NCI-H1092 (cell line): ENCODE measurements at regions not wholly inside any gene's neighbourhood (a gene's known extent, or its start where the extent isn't known, plus 50 kb on each side); places are given as distances from the start of the nearest gene placed in this dataset.

Source experiments
- DNase-seq: peaks from one replicate; lab custom pipeline; 2025; lab: John Stamatoyannopoulos, UW

- no peak for DNase-seq
Measured at GRCh38 chr6:126907312-126907711, 211.2 kb upstream of the RSPO3 start.

- DNase-seq, result no peak
Measured at GRCh38 chr6:126907996-126908395, 210.5 kb upstream of the RSPO3 start.

GRCh38 chr6:126909493-126909892 is 209.0 kb upstream of the RSPO3 start:
- DNase-seq, result no peak

GRCh38 chr6:126913651-126914050 is 204.8 kb upstream of the RSPO3 start:
- DNase-seq, result no peak

- DNase-seq, result no peak
Measured at GRCh38 chr6:126914172-126914571, 204.3 kb upstream of the RSPO3 start.

DNA sequence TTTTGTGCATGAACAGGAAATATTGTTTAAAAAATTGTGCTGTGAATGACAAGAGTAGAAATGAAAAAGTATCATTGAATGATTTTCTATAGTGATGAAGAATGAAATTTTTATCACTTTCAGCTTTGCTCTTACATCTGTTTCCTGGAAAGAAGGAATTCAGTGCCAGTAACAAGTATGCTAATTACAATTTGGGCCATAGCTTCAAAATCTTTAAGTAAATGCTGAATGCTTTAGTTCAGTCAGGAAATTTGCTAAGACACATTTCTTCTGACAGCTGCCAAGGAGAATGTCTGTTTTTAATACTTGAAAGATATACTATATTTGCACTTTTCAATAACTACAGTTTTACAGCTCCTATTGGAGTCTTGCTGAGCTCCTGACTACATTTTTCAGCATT is 203.7 kb upstream of the RSPO3 start:
- DNase-seq, result no peak

DNA sequence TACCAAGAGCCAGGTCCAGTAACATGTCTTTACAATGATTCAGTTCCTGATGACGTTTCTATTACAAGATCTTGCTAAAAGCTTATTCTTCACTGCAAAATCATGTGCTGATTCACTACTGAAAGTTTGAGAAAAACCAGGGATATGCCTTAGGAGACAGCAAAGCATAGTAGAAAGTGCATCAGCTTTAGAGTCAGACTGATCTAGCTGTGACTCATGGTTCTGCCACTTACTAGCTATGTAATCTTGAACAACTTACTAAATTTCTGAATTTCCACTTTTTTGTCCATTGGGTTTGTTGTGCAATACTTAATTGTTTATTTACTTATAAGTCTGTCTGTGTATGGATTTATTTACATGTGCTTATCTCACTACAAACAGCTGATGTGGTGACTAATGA is 198.5 kb upstream of the RSPO3 start:
- no peak for DNase-seq

- no peak for DNase-seq
Measured at GRCh38 chr6:126923807-126924206, 194.7 kb upstream of the RSPO3 start.

DNA sequence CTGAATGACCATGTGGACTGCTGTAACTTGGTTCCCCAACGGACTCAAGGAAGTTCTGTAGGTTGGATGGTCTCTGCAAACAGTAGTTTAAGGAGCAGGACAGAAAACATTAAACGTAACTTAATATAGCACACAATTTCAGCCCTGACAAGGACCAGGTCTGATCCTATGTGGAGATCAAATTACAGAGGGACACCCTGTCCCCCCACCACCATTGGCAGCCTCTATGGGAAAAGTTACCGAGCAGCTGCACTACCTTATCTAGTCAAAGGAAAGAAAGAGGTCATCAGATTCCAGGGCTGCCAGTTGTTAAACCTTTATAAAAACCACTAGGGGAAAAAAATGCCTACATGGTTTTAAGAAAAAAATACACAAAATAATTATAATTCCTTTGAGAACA is 191.5 kb upstream of the RSPO3 start:
- DNase-seq, result no peak

GRCh38 chr6:126927841-126928240 is 190.6 kb upstream of the RSPO3 start:
- no peak for DNase-seq

- no peak for DNase-seq
Measured at GRCh38 chr6:126937426-126937825, 181.0 kb upstream of the RSPO3 start.

GRCh38 chr6:126939784-126940183 is 178.7 kb upstream of the RSPO3 start:
- no peak for DNase-seq

DNA sequence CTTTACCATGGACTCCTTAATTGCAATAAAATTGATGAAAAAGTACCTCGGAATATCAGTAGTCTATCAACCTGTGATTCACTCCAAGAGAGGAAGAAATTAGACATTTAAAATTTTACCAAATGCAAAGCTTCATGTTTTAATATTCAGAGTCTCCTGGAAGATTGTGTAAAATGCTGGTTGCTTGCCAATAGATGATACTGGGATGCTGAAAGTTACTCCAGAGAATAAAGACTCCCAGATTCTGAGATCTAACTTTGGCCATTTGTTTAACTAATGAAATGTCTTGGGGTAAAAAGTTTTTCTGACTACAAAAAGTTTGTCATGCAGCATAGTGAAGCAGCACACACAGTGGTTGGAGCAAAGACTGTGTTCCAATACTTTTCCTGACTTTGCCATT is 176.7 kb upstream of the RSPO3 start:
- no peak for DNase-seq

GRCh38 chr6:126944512-126944911 is 174.0 kb upstream of the RSPO3 start:
- no peak for DNase-seq

DNA sequence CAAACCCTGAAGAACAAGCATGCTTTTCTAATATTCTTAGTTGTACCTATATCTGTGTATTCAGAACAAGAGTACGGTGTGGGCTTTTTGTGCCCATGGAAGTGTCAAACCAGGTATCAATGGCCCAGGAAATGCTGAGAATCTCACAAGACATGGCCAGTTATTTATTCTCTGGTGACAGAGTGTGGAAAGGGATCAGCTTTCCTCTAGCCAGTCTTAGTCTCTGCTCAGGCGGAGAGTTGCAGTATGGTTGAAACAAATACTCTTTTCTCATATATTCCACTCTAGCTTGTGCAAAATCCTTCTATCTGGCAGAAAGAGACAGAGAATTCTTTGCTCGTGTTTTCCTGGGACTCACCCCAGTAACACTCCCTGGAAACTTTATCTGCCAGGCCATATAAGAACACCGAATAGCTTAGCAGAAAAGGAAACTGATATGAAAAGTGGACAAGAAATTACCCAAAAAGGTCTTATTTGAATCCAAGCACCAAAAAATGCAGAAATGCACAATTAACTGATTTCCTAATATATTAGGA is 173.3 kb upstream of the RSPO3 start:
- DNase-seq, result no peak

DNA sequence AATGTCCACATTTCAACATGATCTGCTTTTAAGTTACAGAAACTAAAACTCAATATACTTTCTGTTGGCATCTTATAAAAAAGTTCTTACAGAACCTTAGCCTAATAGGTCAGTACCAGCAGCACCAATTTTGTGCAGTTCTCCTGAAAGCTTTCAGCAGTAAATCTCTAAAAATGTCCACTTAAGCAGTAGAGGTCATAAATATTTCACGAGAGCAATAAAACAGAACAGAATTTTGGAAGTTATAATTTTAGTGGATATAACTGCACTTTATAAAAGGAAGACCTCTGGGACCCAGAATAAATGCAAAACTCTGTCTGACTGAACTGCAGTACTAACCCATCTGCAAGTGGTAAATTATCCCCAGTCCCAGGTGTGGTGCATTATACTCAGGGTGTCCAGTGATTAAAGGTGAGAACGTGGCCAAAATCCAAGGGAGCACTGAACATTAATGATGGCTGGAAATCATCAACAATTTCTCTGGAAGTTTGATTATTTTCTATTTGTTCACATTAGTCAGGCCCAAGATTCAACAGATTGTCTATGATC is 172.6 kb upstream of the RSPO3 start:
- no peak for DNase-seq

DNA sequence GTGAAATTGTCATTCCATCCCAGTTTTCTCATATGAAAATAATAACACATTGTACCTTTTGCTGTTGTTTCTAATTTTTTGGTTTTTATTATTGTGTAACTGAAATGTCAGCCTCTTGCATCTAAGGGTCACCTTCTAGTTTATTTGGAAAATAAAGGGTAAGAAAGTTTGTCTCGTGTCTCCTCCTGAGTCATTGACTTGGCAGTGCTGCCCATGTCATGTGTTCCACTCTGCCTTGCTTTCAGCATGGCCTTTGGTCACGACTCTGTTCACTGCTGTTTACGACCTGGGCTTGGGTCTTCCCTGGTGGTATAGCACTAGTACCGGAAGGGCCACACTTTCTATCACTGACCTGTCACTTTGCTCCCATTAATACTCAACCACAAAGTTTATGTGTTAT is 171.4 kb upstream of the RSPO3 start:
- no peak for DNase-seq

DNA sequence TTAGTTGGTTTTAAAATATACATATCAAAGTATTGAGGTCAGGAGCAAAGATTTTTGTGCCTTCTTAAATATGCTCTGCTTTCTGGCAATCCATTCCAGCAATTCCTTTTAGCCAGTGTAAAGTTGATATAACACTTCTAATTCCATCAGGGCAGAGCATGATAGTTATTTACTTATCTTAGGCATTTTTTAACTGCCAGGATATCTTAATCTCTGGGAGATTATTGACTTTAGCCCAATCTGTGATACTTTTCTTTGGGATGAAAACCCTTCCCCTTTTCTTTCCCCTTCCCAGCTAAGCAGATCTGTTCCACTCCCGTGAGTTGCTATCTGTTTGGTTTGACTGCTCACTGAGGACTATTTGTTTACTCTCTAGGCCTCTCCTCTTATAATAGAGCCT is 168.7 kb upstream of the RSPO3 start:
- no peak for DNase-seq

GRCh38 chr6:126955621-126956020 is 162.8 kb upstream of the RSPO3 start:
- no peak for DNase-seq

GRCh38 chr6:126957721-126958120 is 160.8 kb upstream of the RSPO3 start:
- no peak for DNase-seq

DNA sequence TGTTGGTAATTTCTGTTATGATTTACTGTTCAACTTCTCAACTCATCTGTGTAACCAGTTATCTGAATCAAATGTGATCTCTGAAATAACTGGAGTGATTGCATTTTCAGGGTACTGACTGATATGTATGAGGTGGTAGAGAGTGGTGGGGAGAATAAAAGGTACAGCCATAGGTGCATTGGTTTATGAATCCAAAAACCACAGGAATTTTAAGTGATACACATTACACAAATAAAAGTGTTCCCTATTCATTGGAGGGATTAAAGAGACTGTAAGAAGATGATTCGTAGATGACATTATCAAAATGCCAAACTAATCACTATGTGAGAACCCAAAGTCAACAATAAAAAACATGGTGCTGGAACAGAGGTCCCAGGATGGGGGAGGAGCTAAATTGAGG is 158.7 kb upstream of the RSPO3 start:
- no peak for DNase-seq

GRCh38 chr6:126963077-126963809 is 155.2 kb upstream of the RSPO3 start:
- DNase-seq, result no peak

DNA sequence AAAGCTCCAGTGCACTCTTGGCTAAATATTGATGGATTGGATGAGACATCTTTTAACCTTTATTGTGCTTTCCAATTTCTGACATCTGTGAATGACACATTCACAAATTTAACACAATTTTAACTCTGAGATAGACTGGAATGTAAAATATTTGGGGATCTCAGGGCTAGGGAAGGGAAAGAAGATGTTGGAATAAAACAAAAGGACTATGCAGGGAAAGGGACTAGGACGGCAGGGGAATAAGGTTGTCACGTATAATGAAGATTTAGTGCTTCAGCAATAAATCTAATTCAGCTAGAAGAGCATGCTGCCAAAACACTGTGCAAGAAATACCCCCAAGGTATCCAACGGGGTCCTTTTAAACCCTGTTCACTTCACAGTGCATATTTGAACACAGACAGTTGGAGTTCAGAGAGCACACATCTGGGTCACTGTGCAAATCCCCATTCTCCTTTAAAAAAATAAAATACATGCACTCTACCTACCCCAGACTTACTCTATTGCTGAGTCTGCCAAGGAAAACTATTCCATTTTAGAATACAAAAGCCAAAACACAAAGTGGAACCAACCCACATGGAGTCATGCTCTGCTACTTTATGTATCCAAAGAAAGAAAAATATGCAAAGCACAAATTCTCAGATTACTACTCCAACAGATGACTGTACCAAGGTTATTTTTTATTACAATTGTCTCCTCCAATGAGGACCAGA is 151.0 kb upstream of the RSPO3 start:
- DNase-seq, result no peak
